T-helper 1 cell treated with Interleukin-12 subunit alpha and Interleukin-12 subunit beta and Interleukin-4 antibody, amounts not matched to agents 30 μg/mL and 1 μg/mL, for 36 hours (primary cell): ENCODE measurements at regions not wholly inside any gene's neighbourhood (a gene's known extent, or its start where the extent isn't known, plus 50 kb on each side); places are given as distances from the start of the nearest gene placed in this dataset.
A peak's percentile ranks its signal among the peaks of the same experiment; 100 is the strongest.

ENCODE experiments used
- H3K27ac Mint-ChIP-seq: one replicate; pipeline ENCODE4 v1.8.0; 2021; ENCODE audit warnings: mild to moderate bottlenecking, mixed read lengths
- H3K27me3 Mint-ChIP-seq: one replicate; pipeline ENCODE4 v1.8.0; 2021; ENCODE audit warnings: low read depth, mixed read lengths
- H3K36me3 Mint-ChIP-seq: one replicate; pipeline ENCODE4 v1.8.0; 2021; ENCODE audit warnings: low read depth, mixed read lengths
- H3K4me1 Mint-ChIP-seq: one replicate; pipeline ENCODE4 v1.8.0; 2021; ENCODE audit warnings: low read depth, mixed read lengths
- H3K4me3 Mint-ChIP-seq: one replicate; pipeline ENCODE4 v1.8.0; 2021; ENCODE audit warnings: mild to moderate bottlenecking, moderate library complexity, mixed read lengths
- H3K9me3 Mint-ChIP-seq: one replicate; pipeline ENCODE4 v1.8.0; 2021; ENCODE audit warnings: mixed read lengths

GRCh38 chr11:112844517-112844916 lies 116.7 kb upstream of the NCAM1 start:
- H3K27ac Mint-ChIP-seq = no peak overlapping the region
- no peaks in the 10 kb centered on the region for H3K36me3 Mint-ChIP-seq
- H3K4me1 Mint-ChIP-seq = no peaks in the 10 kb centered on the region
- no peak overlapping the region for H3K4me3 Mint-ChIP-seq
- no peaks in the 10 kb centered on the region for H3K27me3 Mint-ChIP-seq
- H3K9me3 Mint-ChIP-seq = no peaks in the 10 kb centered on the region

DNA sequence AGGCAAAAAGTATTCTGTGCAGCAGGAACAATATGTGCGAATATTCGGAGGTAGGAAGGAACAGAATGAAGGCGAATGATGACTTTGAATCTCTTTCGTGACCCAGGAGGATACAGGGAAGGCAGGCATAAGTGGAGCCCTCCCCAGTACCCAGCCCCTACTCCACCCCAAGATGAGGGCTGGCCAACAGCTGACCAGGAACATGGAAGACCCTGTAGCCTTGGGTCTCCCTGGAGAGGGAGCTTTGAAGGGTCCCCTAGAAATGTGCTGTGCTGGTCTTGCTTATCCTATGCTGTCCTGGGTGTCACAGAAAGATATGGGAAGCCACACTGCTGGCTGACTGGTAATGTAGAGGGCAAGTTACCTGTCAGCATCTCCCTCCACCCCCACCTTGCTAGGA lies 113.7 kb upstream of the NCAM1 start:
- H3K36me3 Mint-ChIP-seq = no peaks in the 10 kb centered on the region
- no peaks in the 10 kb centered on the region for H3K4me1 Mint-ChIP-seq
- H3K4me3 Mint-ChIP-seq = no peak overlapping the region
- H3K27ac Mint-ChIP-seq = no peak overlapping the region
- no peaks in the 10 kb centered on the region for H3K27me3 Mint-ChIP-seq
- H3K9me3 Mint-ChIP-seq = no peaks in the 10 kb centered on the region

DNA sequence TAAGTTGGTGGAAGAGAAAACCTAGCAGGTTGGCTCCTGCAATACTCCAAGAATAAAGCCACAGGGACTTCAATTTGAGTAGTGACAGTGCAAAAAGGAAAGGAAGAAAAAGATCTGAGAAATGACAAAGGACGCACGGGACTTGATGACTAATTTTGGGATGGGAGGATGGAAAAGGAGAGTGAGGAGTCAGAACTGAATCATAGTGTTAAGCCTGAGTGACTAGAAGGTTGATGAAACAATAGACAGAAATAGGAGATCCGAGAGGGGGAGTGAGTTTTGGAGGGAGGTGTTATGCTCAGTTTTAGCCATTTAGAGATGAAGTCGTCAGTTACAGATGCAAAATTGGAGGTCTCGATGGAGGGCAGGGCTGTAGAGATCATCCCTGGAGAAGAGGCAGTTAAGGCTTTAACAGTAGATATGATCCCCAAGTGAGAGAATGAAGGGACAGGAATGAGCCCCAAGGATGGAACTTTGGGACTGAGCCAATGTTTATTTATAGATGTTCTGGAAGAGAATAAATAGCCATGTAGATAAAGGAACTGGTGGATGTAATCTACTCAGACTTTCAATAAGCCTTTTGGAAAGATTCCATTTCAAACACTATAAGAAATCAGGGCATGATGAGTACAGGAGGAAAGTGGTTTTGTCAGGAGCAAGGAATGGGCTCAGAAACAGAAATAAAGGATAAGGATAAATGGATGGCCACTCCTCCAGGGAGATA lies 108.9 kb upstream of the NCAM1 start:
- peaks cover 10% of the 10 kb centered on the region for H3K27me3 Mint-ChIP-seq
- no peaks in the 10 kb centered on the region for H3K4me1 Mint-ChIP-seq
- no peaks in the 10 kb centered on the region for H3K36me3 Mint-ChIP-seq
- H3K4me3 Mint-ChIP-seq = no peak overlapping the region
- no peak overlapping the region for H3K27ac Mint-ChIP-seq
- H3K9me3 Mint-ChIP-seq = peaks cover 2% of the 10 kb centered on the region

DNA sequence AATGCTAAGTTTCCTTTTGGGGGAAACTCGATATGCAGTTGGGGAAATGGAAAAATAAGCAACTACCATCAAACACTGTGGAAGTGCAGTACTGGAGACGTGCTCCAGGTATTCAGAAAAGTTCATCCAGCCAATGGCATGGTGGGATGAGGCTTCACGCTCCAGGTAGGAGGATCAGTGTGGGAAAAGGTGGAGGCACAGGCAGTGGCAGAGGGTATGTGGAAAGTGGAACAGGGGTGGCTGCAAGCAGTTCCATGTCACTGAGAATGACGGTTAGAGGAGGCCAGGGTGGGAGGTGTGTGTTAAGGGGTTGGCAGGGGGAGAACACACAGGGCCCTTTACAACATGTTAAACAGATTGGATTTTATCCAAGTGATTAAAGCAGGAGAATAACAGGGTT lies 105.1 kb upstream of the NCAM1 start:
- no peaks in the 10 kb centered on the region for H3K36me3 Mint-ChIP-seq
- no peaks in the 10 kb centered on the region for H3K4me1 Mint-ChIP-seq
- peaks cover 11% of the 10 kb centered on the region for H3K9me3 Mint-ChIP-seq
- no peak overlapping the region for H3K4me3 Mint-ChIP-seq
- no peak overlapping the region for H3K27ac Mint-ChIP-seq
- H3K27me3 Mint-ChIP-seq = peaks cover 21% of the 10 kb centered on the region

- Mint-ChIP-seq H3K4me1 (no peaks in the 10 kb centered on the region), H3K27ac (no peak overlapping the region), H3K9me3 (peaks cover 15% of the 10 kb centered on the region), H3K27me3 (peaks cover 21% of the 10 kb centered on the region), H3K36me3 (no peaks in the 10 kb centered on the region), H3K4me3 (no peak overlapping the region)
These were observed 104.6 kb upstream of the NCAM1 start for GRCh38 chr11:112856591-112856990.

DNA sequence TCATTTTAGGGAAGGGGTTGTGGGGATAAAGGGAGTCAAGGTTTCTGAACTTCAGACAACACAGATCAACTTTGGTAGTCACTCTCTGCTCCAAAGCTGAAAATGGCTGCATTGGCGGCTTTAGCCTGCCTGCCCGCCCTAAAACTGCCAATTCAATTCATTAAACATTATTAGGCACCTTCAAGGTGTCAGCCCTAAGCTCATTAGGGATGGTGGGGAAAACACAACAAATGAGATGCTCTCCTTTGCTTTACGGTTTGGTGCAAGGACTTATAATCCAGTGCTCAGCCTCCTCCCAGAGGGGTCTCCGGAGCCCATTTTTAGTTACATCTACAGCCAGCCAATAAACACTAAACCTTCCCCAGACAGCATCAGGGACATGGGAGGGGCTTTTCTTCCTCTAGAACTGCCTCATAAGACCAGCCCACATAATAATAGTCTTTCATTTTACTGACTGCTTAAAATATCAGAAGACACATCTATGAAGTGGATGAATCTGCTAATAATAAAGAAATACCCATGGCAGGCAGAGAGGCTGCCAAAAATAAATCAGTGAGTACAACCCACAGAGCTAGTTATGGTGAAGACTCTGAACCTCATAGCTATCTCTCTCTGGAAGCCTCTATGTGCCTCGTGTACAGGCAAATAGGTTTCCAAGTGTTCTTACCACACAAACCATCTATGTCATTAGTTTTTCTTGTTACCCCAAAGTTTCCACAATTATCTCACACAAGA lies 102.8 kb upstream of the NCAM1 start:
- H3K4me3 Mint-ChIP-seq = no peak overlapping the region
- H3K9me3 Mint-ChIP-seq = peaks cover 24% of the 10 kb centered on the region
- no peaks in the 10 kb centered on the region for H3K36me3 Mint-ChIP-seq
- no peaks in the 10 kb centered on the region for H3K4me1 Mint-ChIP-seq
- H3K27me3 Mint-ChIP-seq = peaks cover 21% of the 10 kb centered on the region
- H3K27ac Mint-ChIP-seq = no peak overlapping the region

DNA sequence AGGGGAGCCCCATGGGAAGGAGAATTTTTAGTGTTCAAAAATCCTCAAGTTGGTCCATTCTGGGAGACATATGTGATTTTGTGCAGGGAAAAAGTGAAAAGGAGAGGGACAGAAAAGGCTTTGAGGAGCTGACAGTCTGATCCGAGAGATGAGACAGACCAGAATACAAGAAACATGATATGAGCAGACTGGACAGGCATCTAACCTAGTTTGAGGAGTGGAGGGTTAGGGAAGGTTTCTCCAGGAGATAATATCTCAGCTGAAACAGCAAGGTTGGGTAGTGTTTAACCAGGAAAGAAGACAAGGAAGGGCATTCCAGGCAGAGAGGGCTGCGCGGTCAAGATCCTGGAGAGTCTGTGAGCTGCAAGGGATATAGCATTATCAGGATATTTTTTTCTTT lies 101.4 kb upstream of the NCAM1 start:
- no peak overlapping the region for H3K27ac Mint-ChIP-seq
- H3K36me3 Mint-ChIP-seq = no peaks in the 10 kb centered on the region
- H3K9me3 Mint-ChIP-seq = peaks cover 24% of the 10 kb centered on the region

DNA sequence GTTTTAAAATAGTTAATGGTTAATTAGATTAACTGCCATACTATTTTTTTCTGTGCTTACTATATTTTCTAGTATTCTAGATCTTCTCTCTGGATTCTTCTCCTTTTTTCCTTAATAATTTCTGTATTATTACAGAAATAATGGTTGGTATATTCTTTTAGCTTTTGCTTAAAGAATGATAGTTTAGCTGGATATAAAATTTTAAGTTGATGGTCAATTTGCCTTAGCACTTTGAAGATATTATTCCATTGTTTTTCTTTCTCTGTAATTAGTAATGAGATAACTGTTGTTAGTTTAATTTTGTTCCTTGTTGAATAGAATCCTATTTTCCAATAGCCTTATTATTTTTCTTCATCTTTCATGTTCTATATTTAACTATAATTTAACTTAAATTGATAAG lies 99.9 kb upstream of the NCAM1 start:
- H3K4me3 Mint-ChIP-seq = no peak overlapping the region
- no peaks in the 10 kb centered on the region for H3K4me1 Mint-ChIP-seq
- H3K9me3 Mint-ChIP-seq = peaks cover 24% of the 10 kb centered on the region
- no peak overlapping the region for H3K27ac Mint-ChIP-seq
- H3K27me3 Mint-ChIP-seq = peaks cover 17% of the 10 kb centered on the region
- H3K36me3 Mint-ChIP-seq = no peaks in the 10 kb centered on the region

More for the DNA sequence above, 101.4 kb upstream of the NCAM1 start:
- Mint-ChIP-seq H3K4me1 (no peaks in the 10 kb centered on the region), H3K4me3 (no peak overlapping the region), H3K27me3 (peaks cover 20% of the 10 kb centered on the region)

DNA sequence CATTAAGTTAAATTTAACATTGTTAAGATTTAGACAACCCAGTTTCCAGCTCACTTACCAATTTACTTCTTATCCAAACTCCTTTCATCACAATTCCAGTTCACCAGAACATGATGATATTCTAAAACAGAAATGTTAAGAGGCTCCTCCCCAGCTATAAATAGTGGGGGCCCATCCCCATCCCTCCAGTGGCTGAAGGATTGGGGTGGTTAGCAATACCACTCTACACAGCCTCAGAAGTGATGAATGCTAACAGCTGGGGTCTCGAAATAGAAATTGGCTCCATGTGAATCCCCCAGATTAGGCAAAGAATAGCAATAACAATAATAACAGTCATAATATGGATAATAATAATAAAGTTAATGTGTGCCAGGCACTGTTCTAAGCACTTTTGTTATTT lies 97.9 kb upstream of the NCAM1 start:
- H3K4me1 Mint-ChIP-seq = no peaks in the 10 kb centered on the region
- no peak overlapping the region for H3K4me3 Mint-ChIP-seq
- peaks cover 7% of the 10 kb centered on the region for H3K27me3 Mint-ChIP-seq
- H3K9me3 Mint-ChIP-seq = peaks cover 20% of the 10 kb centered on the region
- no peak overlapping the region for H3K27ac Mint-ChIP-seq
- H3K36me3 Mint-ChIP-seq = no peaks in the 10 kb centered on the region

- Mint-ChIP-seq H3K4me1 (no peaks in the 10 kb centered on the region), H3K27me3 (peaks cover 3% of the 10 kb centered on the region), H3K4me3 (no peak overlapping the region), H3K9me3 (peaks cover 16% of the 10 kb centered on the region), H3K27ac (no peak overlapping the region), H3K36me3 (no peaks in the 10 kb centered on the region)
These were observed 96.5 kb upstream of the NCAM1 start for GRCh38 chr11:112864672-112865071.

DNA sequence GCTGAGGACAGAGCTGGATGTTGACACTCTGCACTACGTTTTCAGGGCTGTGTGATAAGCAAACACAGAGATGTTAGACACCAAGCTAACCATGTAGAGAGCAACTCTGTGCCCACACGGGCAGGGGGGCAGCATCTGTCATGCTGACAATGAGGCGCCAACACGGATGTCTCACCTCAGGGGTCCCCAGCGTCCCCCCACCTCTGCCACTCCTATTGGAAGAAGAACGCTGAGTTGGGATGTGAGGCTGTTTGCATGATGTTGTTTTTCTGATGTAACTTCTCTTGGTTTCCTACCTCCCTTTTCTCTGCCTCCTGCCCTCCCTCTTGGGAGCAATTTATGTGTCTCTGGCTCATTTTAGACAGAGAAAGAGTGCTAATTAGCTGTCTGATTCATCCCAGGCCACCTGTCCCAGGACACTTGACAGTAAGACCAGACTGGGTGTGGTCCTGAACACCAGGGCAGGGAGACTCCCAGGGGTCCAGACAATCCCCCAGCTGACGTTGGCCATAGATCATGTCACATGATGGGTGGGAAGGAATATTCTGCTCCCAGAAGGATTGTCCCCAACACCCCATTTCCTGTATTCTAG lies 89.2 kb upstream of the NCAM1 start:
- H3K4me3 Mint-ChIP-seq = no peak overlapping the region
- H3K4me1 Mint-ChIP-seq = peaks cover 9% of the 10 kb centered on the region
- peaks cover 17% of the 10 kb centered on the region for H3K27me3 Mint-ChIP-seq
- no peaks in the 10 kb centered on the region for H3K9me3 Mint-ChIP-seq
- no peak overlapping the region for H3K27ac Mint-ChIP-seq
- H3K36me3 Mint-ChIP-seq = no peaks in the 10 kb centered on the region

DNA sequence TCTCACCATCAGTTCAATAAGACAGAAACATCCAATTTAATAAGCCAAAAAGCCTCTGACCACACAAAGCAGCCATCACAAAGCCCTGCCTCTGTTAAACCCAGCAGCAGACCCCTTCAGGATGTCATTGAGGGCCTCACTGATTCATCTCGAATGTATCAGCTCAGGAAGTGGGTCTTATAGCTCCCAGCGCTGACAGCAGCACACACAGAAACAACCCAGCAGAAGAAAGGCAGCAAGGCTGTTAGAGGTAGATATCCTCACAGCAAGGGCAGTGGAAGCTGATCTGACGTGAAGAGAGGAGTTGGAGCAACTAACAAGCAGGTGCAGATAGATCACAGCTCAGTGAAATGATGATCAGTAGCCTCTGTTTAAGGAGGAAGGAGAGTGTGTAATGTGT lies 86.2 kb upstream of the NCAM1 start:
- no peaks in the 10 kb centered on the region for H3K9me3 Mint-ChIP-seq

GRCh38 chr11:112877581-112877980 lies 83.6 kb upstream of the NCAM1 start:
- Mint-ChIP-seq H3K9me3 (no peaks in the 10 kb centered on the region), H3K4me3 (no peak overlapping the region), H3K27me3 (peaks cover 9% of the 10 kb centered on the region), H3K36me3 (no peaks in the 10 kb centered on the region), H3K27ac (no peak overlapping the region), H3K4me1 (peaks cover 27% of the 10 kb centered on the region)

More for the DNA sequence above, 86.2 kb upstream of the NCAM1 start:
- Mint-ChIP-seq H3K27ac (no peak overlapping the region), H3K4me3 (no peak overlapping the region), H3K4me1 (peaks cover 9% of the 10 kb centered on the region), H3K27me3 (peaks cover 17% of the 10 kb centered on the region), H3K36me3 (no peaks in the 10 kb centered on the region)

GRCh38 chr11:112878033-112878601 lies 83.1 kb upstream of the NCAM1 start:
- Mint-ChIP-seq H3K36me3 (no peaks in the 10 kb centered on the region), H3K9me3 (no peaks in the 10 kb centered on the region), H3K27me3 (peaks cover 5% of the 10 kb centered on the region), H3K27ac (no peak overlapping the region), H3K4me1 (peaks cover 30% of the 10 kb centered on the region), H3K4me3 (no peak overlapping the region)

DNA sequence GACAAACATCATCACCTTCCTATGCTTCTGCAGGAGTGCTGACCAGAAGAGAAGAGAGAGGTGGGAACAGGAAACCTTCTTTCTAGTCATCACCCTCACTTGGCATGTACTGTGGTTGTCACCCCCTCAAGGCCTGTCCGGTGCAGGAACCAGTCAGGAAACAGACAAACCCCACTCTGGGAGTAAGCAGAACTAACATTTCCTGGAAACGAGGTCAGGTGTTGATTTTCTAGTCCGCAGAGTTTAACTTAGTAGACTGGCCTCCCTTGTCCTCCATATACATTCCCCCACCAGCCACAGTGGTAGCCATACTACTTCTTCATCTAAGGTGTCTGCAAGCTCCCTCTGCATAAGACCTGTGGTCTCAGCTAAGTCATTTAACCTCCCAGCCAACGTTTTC lies 80.7 kb upstream of the NCAM1 start:
- no peaks in the 10 kb centered on the region for H3K36me3 Mint-ChIP-seq
- peaks cover 22% of the 10 kb centered on the region for H3K4me1 Mint-ChIP-seq
- H3K4me3 Mint-ChIP-seq = no peak overlapping the region
- peak overlapping the region; percentile 0 for H3K27ac Mint-ChIP-seq
- H3K9me3 Mint-ChIP-seq = no peaks in the 10 kb centered on the region
- H3K27me3 Mint-ChIP-seq = peaks cover under 1% of the 10 kb centered on the region
